A549 (cell line): ENCODE measurements at regions not wholly inside any gene's neighbourhood (a gene's known extent, or its start where the extent isn't known, plus 50 kb on each side); places are given as distances from the start of the nearest gene placed in this dataset.
A peak's percentile ranks its signal among the peaks of the same experiment; 100 is the strongest.

Experiments
- CTCF ChIP-seq: fragments of >200 bp; sonication (Bioruptor Twin); formaldehyde crosslinking; IDR thresholded peaks from 3 replicates; pipeline ENCODE4 v1.5.1; 2016
- FOXS1 ChIP-seq: fragments of 250-450 bp; sonication (Bioruptor Pico); IDR thresholded peaks from 2 replicates; pipeline ENCODE4 v1.5.0; 2020; ENCODE audit warnings: mild to moderate bottlenecking, moderate library complexity
- HDAC2 ChIP-seq: fragments of 200-600 bp; sonication (generic); IDR thresholded peaks from 2 replicates; pipeline ENCODE4 v1.6.1; 2016
- HOXA7 ChIP-seq: fragments of 250-450 bp; sonication (Bioruptor Pico); IDR thresholded peaks from 2 replicates; pipeline ENCODE4 v1.5.0; 2020; ENCODE audit warnings: mild to moderate bottlenecking, moderate library complexity
- MAFK ChIP-seq: fragments of 450-650 bp; IDR thresholded peaks from 2 replicates; pipeline ENCODE4 v1.6.1; 2014; ENCODE audit not compliant: partially characterized antibody
- MYC ChIP-seq: IDR thresholded peaks from 2 replicates; pipeline ENCODE4 v1.6.1; 2012; ENCODE audit warnings: mild to moderate bottlenecking, inconsistent platforms, low read length, improper control_type of control experiment, borderline replicate concordance
- NPAS2 ChIP-seq: fragments of 250-450 bp; sonication (Bioruptor Pico); IDR thresholded peaks from 2 replicates; pipeline ENCODE4 v1.8.0; 2022; ENCODE audit warnings: mild to moderate bottlenecking, moderate library complexity, borderline replicate concordance
- PBX3 ChIP-seq: IDR thresholded peaks from 2 replicates; pipeline ENCODE4 v1.6.1; 2012
- RAD21 ChIP-seq, 2 experiments: fragments of >200 bp in 1 of 2; sonication (Bioruptor Twin) in 1 of 2; formaldehyde crosslinking in 1 of 2; IDR thresholded peaks in 1 of 2; conservative IDR thresholded peaks in 1 of 2; 2 replicates in 1 of 2; 3 replicates in 1 of 2; pipeline ENCODE4 v1.6.1; 2012 to 2018; ENCODE audit warnings: inconsistent platforms in 1 of 2

- TF ChIP-seq HDAC2 (no peak), PBX3 (no peak), HOXA7 (CRISPR knock-in tag) (no peak), FOXS1 (no peak), MAFK (no peak), RAD21 (conservative IDR thresholded peaks at IDR 0.05 in 1 of 2, IDR thresholded peaks at IDR 0.05 in 1 of 2) (peak in 1 of 2 experiments; percentile 35; a peak in 2 of 5 replicates), MYC (no peak), CTCF (no peak), NPAS2 (CRISPR knock-in tag) (no peak)
Measured at GRCh38 chr11:13207270-13207664, 70.3 kb upstream of the BMAL1 start.
